IMR-90 (cell line): ENCODE measurements at regions not wholly inside any gene's neighbourhood (a gene's known extent, or its start where the extent isn't known, plus 50 kb on each side); places are given as distances from the start of the nearest gene placed in this dataset.
"Not testable (repeated sequence)": the region's sequence is repeated elsewhere in the genome, so short reads cannot be mapped to it uniquely, and the experiment has no call there.

ENCODE experiments used
- ATAC-seq: fragments of 200-7000 bp; cut with Tn5 transposase; 2 replicates; pipeline ENCODE4 v1.9.1; 2020; ENCODE audit warnings: low read depth, mild to moderate bottlenecking, moderate library complexity
- BruUV-seq: library from RNA; stranded (reverse); fragments of 400-500 nt; replicated peaks from 2 replicates; lab custom pipeline; 2021; lab: Mats Ljungman, UMichigan
- CTCF ChIA-PET: fragments of 300-600 bp; formaldehyde crosslinking; extraction: SDS; loops from one replicate; lab custom pipeline; 2021; ENCODE audit warnings: antibody characterized with exemption; lab: Yijun Ruan, JAX
- POLR2A ChIA-PET: fragments of 300-600 bp; sonication (Branson Sonifier 250); formaldehyde crosslinking; loops from one replicate; lab custom pipeline; 2022; ENCODE audit warnings: antibody characterized with exemption; ENCODE audit not compliant: unreplicated experiment; lab: Charles Lee
- DNase-seq: peaks from one replicate; pipeline ENCODE4 v3.0.0; 2013
- H2AFZ ChIP-seq: replicated peaks from 2 replicates; pipeline ENCODE3; 2013; ENCODE audit warnings: low read length, mild to moderate bottlenecking; ENCODE audit not compliant: poor library complexity
- H2AK5ac ChIP-seq: 2 replicates; pipeline ENCODE4 v1.6.1; 2013; ENCODE audit warnings: low read depth, low read length, inconsistent platforms
- H2AK9ac ChIP-seq: replicated peaks from 2 replicates; pipeline ENCODE3; 2013; ENCODE audit warnings: mild to moderate bottlenecking, low read depth, low read length, moderate library complexity; ENCODE audit not compliant: poor library complexity
- H2BK120ac ChIP-seq: 2 replicates; pipeline ENCODE4 v1.6.1; 2013; ENCODE audit warnings: low read depth, low read length, inconsistent platforms
- H2BK15ac ChIP-seq: 3 replicates; pipeline ENCODE4 v1.6.1; 2013; ENCODE audit warnings: low read depth, low read length, inconsistent platforms
- H2BK20ac ChIP-seq: 2 replicates; pipeline ENCODE4 v1.6.1; 2013; ENCODE audit warnings: low read depth, mild to moderate bottlenecking, inconsistent platforms, low read length, moderate library complexity
- H2BK5ac ChIP-seq: 2 replicates; pipeline ENCODE4 v1.6.1; 2013; ENCODE audit warnings: mild to moderate bottlenecking, low read depth, low read length, inconsistent platforms; ENCODE audit not compliant: poor library complexity, severe bottlenecking
- H3K14ac ChIP-seq: replicated peaks from 2 replicates; pipeline ENCODE4 v1.6.1; 2013; ENCODE audit warnings: low read depth, low read length, inconsistent platforms
- H3K18ac ChIP-seq: 2 replicates; pipeline ENCODE4 v1.6.1; 2013; ENCODE audit warnings: low read depth, low read length, control low read depth
- H3K23ac ChIP-seq: 2 replicates; pipeline ENCODE4 v1.6.1; 2013; ENCODE audit warnings: low read depth, low read length, inconsistent platforms
- H3K27ac ChIP-seq: 2 replicates; pipeline ENCODE4 v1.5.1; 2013; ENCODE audit warnings: mild to moderate bottlenecking, control low read depth, low read length; ENCODE audit not compliant: insufficient read depth
- H3K27me3 ChIP-seq: 2 replicates; pipeline ENCODE4 v1.6.1; 2013; ENCODE audit warnings: low read length; ENCODE audit not compliant: control insufficient read depth, insufficient read depth
- H3K36me3 ChIP-seq: 2 replicates; pipeline ENCODE4 v1.6.1; 2013; ENCODE audit warnings: low read length, mixed read lengths; ENCODE audit not compliant: control insufficient read depth, insufficient read depth
- H3K4ac ChIP-seq: 2 replicates; pipeline ENCODE4 v1.6.1; 2013; ENCODE audit warnings: low read depth, low read length, inconsistent platforms
- H3K4me1 ChIP-seq: 2 replicates; pipeline ENCODE4 v1.6.1; 2013; ENCODE audit warnings: low read length, mixed read lengths; ENCODE audit not compliant: control insufficient read depth, insufficient read depth
- H3K4me2 ChIP-seq: 2 replicates; pipeline ENCODE4 v1.6.1; 2013; ENCODE audit warnings: low read depth, mild to moderate bottlenecking, control low read depth, low read length, moderate library complexity
- H3K4me3 ChIP-seq: 2 replicates; pipeline ENCODE4 v1.5.1; 2013; ENCODE audit warnings: low read depth, mild to moderate bottlenecking, control low read depth, low read length, moderate library complexity; ENCODE audit not compliant: insufficient read depth
- H3K56ac ChIP-seq: 2 replicates; pipeline ENCODE4 v1.6.1; 2013; ENCODE audit warnings: low read length, inconsistent platforms; ENCODE audit not compliant: insufficient read depth; ENCODE audit errors: extremely low read depth
- H3K79me1 ChIP-seq, 2 experiments: 2 replicates each; pipeline ENCODE4 v1.6.1; 2013; ENCODE audit warnings: low read length in 2 of 2, inconsistent platforms in 1 of 2, low read depth in 1 of 2
- H3K9ac ChIP-seq: 2 replicates; pipeline ENCODE4 v1.6.1; 2013; ENCODE audit warnings: low read depth, low read length, control low read depth
- H3K9me1 ChIP-seq: 2 replicates; pipeline ENCODE4 v1.6.1; 2013; ENCODE audit warnings: low read length, inconsistent platforms; ENCODE audit not compliant: insufficient read depth
- H3K9me3 ChIP-seq: 2 replicates; pipeline ENCODE4 v1.6.1; 2013; ENCODE audit warnings: low read length; ENCODE audit not compliant: control insufficient read depth, insufficient read depth
- H4K20me1 ChIP-seq: 2 replicates; pipeline ENCODE4 v1.6.1; 2013; ENCODE audit warnings: low read length, inconsistent platforms; ENCODE audit not compliant: insufficient read depth
- H4K5ac ChIP-seq: 2 replicates; pipeline ENCODE4 v1.6.1; 2013; ENCODE audit warnings: mild to moderate bottlenecking, low read depth, low read length, control low read depth
- H4K8ac ChIP-seq, 2 experiments: 2 replicates each; pipeline ENCODE4 v1.6.1; 2013; ENCODE audit warnings: low read depth in 2 of 2, low read length in 2 of 2, control low read depth in 1 of 2, inconsistent platforms in 1 of 2
- H4K91ac ChIP-seq: 2 replicates; pipeline ENCODE4 v1.6.1; 2013; ENCODE audit warnings: low read depth, low read length, inconsistent platforms; ENCODE audit not compliant: insufficient read depth
- WGBS, 2 experiments: methylation state at CpG; one replicate each; pipeline versions ENCODE4 v1.1.5 to v1.1.7; 2013; ENCODE audit warnings: missing lambda C conversion rate in 2 of 2; ENCODE audit not compliant: insufficient read length in 1 of 2; ENCODE audit errors: extremely low coverage in 2 of 2; 5-methylcytosine and 5-hydroxymethylcytosine counted together
- dilution Hi-C: fragments of 300-500 bp; cut with HindIII; formaldehyde crosslinking; loops from one replicate; pipeline ENCODE4 v1.14.3; 2018; ENCODE audit warnings: low sequenced_read_pairs; ENCODE audit not compliant: unreplicated experiment
- in situ Hi-C: fragments of 300-500 bp; cut with MboI; formaldehyde crosslinking; loops from 3 replicates; pipeline ENCODE4 v1.14.3; 2019; ENCODE audit warnings: low sequenced_read_pairs, inconsistent platforms, mixed read lengths
- intact Hi-C: fragments of 100-400 bp; cut with micrococcal nuclease; formaldehyde crosslinking; loops from 2 replicates; pipeline ENCODE4 v1.10.0; 2022

GRCh38 chr1:221552792-221553191, 189.1 kb downstream of the DUSP10 start:
- dilution Hi-C loops, result not testable (repeated sequence)
- in situ Hi-C loops, result loop anchor here (10.0 kb wide), 1 partner anchor 902 kb away; no protein-coding TSS in a partner anchor

More at GRCh38 chr1:221552792-221553191, 189.1 kb downstream of the DUSP10 start:
- H4K8ac ChIP-seq, H4K91ac ChIP-seq, intact Hi-C loops, H2AK9ac ChIP-seq, H4K5ac ChIP-seq, H3K4me2 ChIP-seq, ATAC-seq, H3K4ac ChIP-seq, H3K9me3 ChIP-seq, H3K79me1 ChIP-seq, H3K23ac ChIP-seq, H3K18ac ChIP-seq, H3K4me3 ChIP-seq, H3K14ac ChIP-seq, H3K27ac ChIP-seq, H3K56ac ChIP-seq, H3K9me1 ChIP-seq, H2BK15ac ChIP-seq, H2AK5ac ChIP-seq, H3K27me3 ChIP-seq, H2BK5ac ChIP-seq, H2BK20ac ChIP-seq, H4K20me1 ChIP-seq, H3K9ac ChIP-seq, H2AFZ ChIP-seq, DNase-seq, BruUV-seq, H2BK120ac ChIP-seq, H3K36me3 ChIP-seq, H3K4me1 ChIP-seq: not testable (repeated sequence)
- WGBS, 2 experiments, result 82% methylated on average over 2 of the region's 8 CpGs; no CpG with 5 or more reads in 1 of the 2 experiments
- POLR2A ChIA-PET, result interaction anchor here (0.6 kb wide), 1 partner anchor 25 kb away, joined by 3 read pairs; no protein-coding TSS in a partner anchor
- CTCF ChIA-PET, result interaction anchor here (0.6 kb wide), 1 partner anchor 636 kb away, joined by 3 read pairs; no protein-coding TSS in a partner anchor
